Chondrocyte (in vitro differentiated cells): ENCODE measurements at regions not wholly inside any gene's neighbourhood (a gene's known extent, or its start where the extent isn't known, plus 50 kb on each side); places are given as distances from the start of the nearest gene placed in this dataset.

Source experiments
- DNase-seq: peaks from one replicate; pipeline ENCODE4 v3.0.0; 2021; ENCODE audit warnings: mixed read lengths, low spot score
- H3K27ac Mint-ChIP-seq: one replicate; pipeline ENCODE4 v1.8.0; 2021; ENCODE audit warnings: mild to moderate bottlenecking, moderate library complexity, mixed read lengths; ENCODE audit not compliant: unreplicated experiment
- H3K27me3 Mint-ChIP-seq: 2 replicates; pipeline ENCODE4 v1.8.0; 2021; ENCODE audit warnings: low read depth, mixed read lengths
- H3K36me3 Mint-ChIP-seq: 2 replicates; pipeline ENCODE4 v1.8.0; 2021; ENCODE audit warnings: low read depth, mixed read lengths
- H3K4me1 Mint-ChIP-seq: 2 replicates; pipeline ENCODE4 v1.8.0; 2021; ENCODE audit warnings: low read depth, mild to moderate bottlenecking, mixed read lengths
- H3K4me3 Mint-ChIP-seq: one replicate; pipeline ENCODE4 v1.8.0; 2021; ENCODE audit warnings: mild to moderate bottlenecking, moderate library complexity, mixed read lengths; ENCODE audit not compliant: unreplicated experiment
- H3K9me3 Mint-ChIP-seq: 2 replicates; pipeline ENCODE4 v1.8.0; 2021; ENCODE audit warnings: low read depth, mixed read lengths
- CTCF ChIP-seq: fragments of 200-600 bp; sonication (generic); IDR thresholded peaks from 2 replicates; pipeline ENCODE4 v1.5.0; 2021; ENCODE audit warnings: antibody characterized with exemption, mild to moderate bottlenecking, moderate library complexity

- Mint-ChIP-seq H3K36me3 (no peaks in the 10 kb centered on the region), H3K9me3 (no peaks in the 10 kb centered on the region), H3K4me3 (no peak overlapping the region), H3K27me3 (peaks cover 8% of the 10 kb centered on the region), H3K27ac (no peak overlapping the region), H3K4me1 (no peaks in the 10 kb centered on the region)
- no peak for TF ChIP-seq CTCF
- DNase-seq: no peak
Measured at GRCh38 chr10:1992930-1993329, 255.6 kb upstream of the ADARB2 start.

- no peaks in the 10 kb centered on the region for H3K36me3 Mint-ChIP-seq
- H3K4me3 Mint-ChIP-seq: no peak overlapping the region
- no peaks in the 10 kb centered on the region for H3K4me1 Mint-ChIP-seq
- DNase-seq: no peak
- no peak for TF ChIP-seq CTCF
- H3K27ac Mint-ChIP-seq: no peak overlapping the region
- H3K27me3 Mint-ChIP-seq: peaks cover 9% of the 10 kb centered on the region
- no peaks in the 10 kb centered on the region for H3K9me3 Mint-ChIP-seq
Measured at GRCh38 chr10:1989090-1989489, 251.8 kb upstream of the ADARB2 start.

- Mint-ChIP-seq H3K4me3 (no peak overlapping the region), H3K4me1 (no peaks in the 10 kb centered on the region), H3K27me3 (peaks cover 15% of the 10 kb centered on the region), H3K27ac (no peak overlapping the region), H3K36me3 (peaks cover 2% of the 10 kb centered on the region), H3K9me3 (peaks cover 11% of the 10 kb centered on the region)
- no peak for TF ChIP-seq CTCF
- no peak for DNase-seq
Measured at GRCh38 chr10:1981976-1982375, 244.7 kb upstream of the ADARB2 start.

- Mint-ChIP-seq H3K4me3 (no peak overlapping the region), H3K36me3 (peaks cover 2% of the 10 kb centered on the region)
- TF ChIP-seq CTCF: no peak
Measured at GRCh38 chr10:1980459-1980858, 243.1 kb upstream of the ADARB2 start.

GRCh38 chr10:1978584-1978983 lies 241.3 kb upstream of the ADARB2 start:
- Mint-ChIP-seq H3K9me3 (peaks cover 14% of the 10 kb centered on the region), H3K4me1 (peaks cover 8% of the 10 kb centered on the region), H3K4me3 (no peak overlapping the region), H3K27me3 (peaks cover 11% of the 10 kb centered on the region), H3K27ac (no peak overlapping the region), H3K36me3 (peaks cover 2% of the 10 kb centered on the region)
- DNase-seq: no peak
- no peak for TF ChIP-seq CTCF

More at GRCh38 chr10:1980459-1980858, 243.1 kb upstream of the ADARB2 start:
- Mint-ChIP-seq H3K27me3 (peaks cover 15% of the 10 kb centered on the region), H3K9me3 (peaks cover 11% of the 10 kb centered on the region), H3K27ac (no peak overlapping the region), H3K4me1 (no peaks in the 10 kb centered on the region)
- no peak for DNase-seq
